WERI-Rb-1 (cell line): ENCODE measurements at regions not wholly inside any gene's neighbourhood (a gene's known extent, or its start where the extent isn't known, plus 50 kb on each side); places are given as distances from the start of the nearest gene placed in this dataset.
A peak's percentile ranks its signal among the peaks of the same experiment; 100 is the strongest.

Experiments used
- DNase-seq: peaks from one replicate; pipeline ENCODE4 v3.0.0-alpha.2; 2020
- H3K27ac ChIP-seq: fragments of 250-450 bp; sonication (Bioruptor Pico); 2 replicates; pipeline ENCODE4 v1.5.1; 2020; ENCODE audit warnings: mild to moderate bottlenecking, moderate library complexity
- H3K27me3 ChIP-seq: fragments of 250-450 bp; sonication (Bioruptor Pico); 2 replicates; pipeline ENCODE4 v1.5.1; 2021; ENCODE audit warnings: mild to moderate bottlenecking, low read depth, moderate library complexity; ENCODE audit not compliant: insufficient read depth, severe bottlenecking
- H3K36me3 ChIP-seq: fragments of 250-450 bp; sonication (Bioruptor Pico); 2 replicates; pipeline ENCODE4 v1.5.1; 2020; ENCODE audit warnings: mild to moderate bottlenecking, moderate library complexity
- H3K4me3 ChIP-seq: 2 replicates; pipeline ENCODE4 v1.5.1; 2011; ENCODE audit warnings: low read depth, mild to moderate bottlenecking, control low read depth, low read length
- H3K9me3 ChIP-seq: fragments of 250-450 bp; sonication (Bioruptor Pico); 2 replicates; pipeline ENCODE4 v1.5.1; 2021; ENCODE audit warnings: mild to moderate bottlenecking, moderate library complexity; ENCODE audit not compliant: severe bottlenecking
- CTCF ChIP-seq: IDR thresholded peaks from 2 replicates; pipeline ENCODE4 v1.5.1; 2011; ENCODE audit warnings: low read depth, mild to moderate bottlenecking, control low read depth, inconsistent platforms, low read length

DNA sequence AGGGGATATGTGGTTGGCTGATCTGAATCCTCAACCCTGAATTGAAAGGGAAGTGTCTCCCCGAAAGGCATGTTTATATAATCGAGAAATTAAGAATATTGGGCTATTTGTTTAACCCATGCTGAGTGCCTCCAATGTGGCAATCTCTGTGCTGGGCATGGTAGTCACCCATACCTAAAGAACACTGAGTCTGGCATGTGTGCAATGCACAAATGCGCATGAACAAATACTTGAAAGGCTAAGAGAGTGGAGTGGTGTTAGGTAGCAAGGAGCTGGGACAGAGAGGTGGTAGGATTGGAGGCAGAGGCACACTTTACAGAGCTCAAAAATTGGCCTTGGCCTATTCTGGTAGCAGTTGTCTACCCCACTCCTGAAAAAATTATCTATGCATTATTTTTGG lies 645.1 kb upstream of the FAM98A start:
- no peaks in the 10 kb centered on the region for H3K27me3 ChIP-seq
- no peak for DNase-seq
- H3K4me3 ChIP-seq: no peak overlapping the region
- no peak for TF ChIP-seq CTCF
- no peaks in the 10 kb centered on the region for H3K36me3 ChIP-seq
- H3K9me3 ChIP-seq: no peaks in the 10 kb centered on the region
- no peak overlapping the region for H3K27ac ChIP-seq

DNA sequence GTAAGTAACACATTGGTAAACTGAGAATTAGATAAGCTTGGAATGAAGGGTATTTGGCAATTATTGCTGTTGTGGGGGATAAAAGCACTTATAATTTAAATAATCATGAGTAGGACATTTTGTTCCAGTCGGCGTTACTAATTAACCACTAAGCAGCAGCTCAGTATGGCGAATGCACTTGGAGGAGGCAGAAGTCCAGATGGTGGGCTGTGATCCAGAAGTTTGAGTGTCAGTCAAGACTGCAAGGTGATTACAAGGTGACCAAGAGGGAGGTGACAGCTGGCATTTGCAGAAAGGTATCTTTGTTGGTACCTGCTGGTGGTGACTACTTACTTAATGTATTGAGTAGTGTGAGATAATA lies 643.6 kb upstream of the FAM98A start:
- Histone ChIP-seq H3K36me3 (no peaks in the 10 kb centered on the region), H3K9me3 (no peaks in the 10 kb centered on the region), H3K27ac (no peak overlapping the region), H3K27me3 (no peaks in the 10 kb centered on the region), H3K4me3 (no peak overlapping the region)
- TF ChIP-seq CTCF: no peak
- DNase-seq: peak; percentile 52

GRCh38 chr2:34241905-34242762 lies 643.0 kb upstream of the FAM98A start:
- H3K27ac ChIP-seq: no peak overlapping the region
- no peak for DNase-seq
- no peak overlapping the region for H3K4me3 ChIP-seq
- no peaks in the 10 kb centered on the region for H3K36me3 ChIP-seq
- TF ChIP-seq CTCF: no peak
- H3K9me3 ChIP-seq: peaks cover 2% of the 10 kb centered on the region
- H3K27me3 ChIP-seq: no peaks in the 10 kb centered on the region

- H3K27me3 ChIP-seq: no peaks in the 10 kb centered on the region
- H3K36me3 ChIP-seq: no peaks in the 10 kb centered on the region
- DNase-seq: no peak
- TF ChIP-seq CTCF: no peak
- H3K9me3 ChIP-seq: peaks cover 7% of the 10 kb centered on the region
- H3K27ac ChIP-seq: no peak overlapping the region
- H3K4me3 ChIP-seq: no peak overlapping the region
Observed at GRCh38 chr2:34239511-34239910, 640.4 kb upstream of the FAM98A start.

DNA sequence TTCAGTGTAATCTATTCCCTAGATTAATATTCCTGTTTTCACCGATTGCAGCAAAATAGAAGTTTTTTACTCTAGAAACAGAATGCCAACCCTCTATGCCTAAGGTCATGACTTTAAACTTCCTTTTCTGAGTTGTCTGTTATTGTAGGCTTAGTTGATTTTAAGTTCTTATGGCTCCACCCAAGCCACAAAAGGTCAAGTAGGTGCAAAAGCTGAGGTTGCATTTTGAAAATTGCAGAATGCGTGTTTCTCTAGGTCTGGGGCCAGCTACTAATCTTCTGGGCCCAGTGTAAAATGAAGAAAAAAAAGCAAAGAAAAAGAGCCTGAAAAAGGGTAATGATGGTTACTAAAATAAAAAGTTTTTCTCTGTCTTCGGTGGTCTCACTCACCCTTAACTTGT lies 635.7 kb upstream of the FAM98A start:
- H3K4me3 ChIP-seq: no peak overlapping the region
- TF ChIP-seq CTCF: no peak
- no peak for DNase-seq
- no peaks in the 10 kb centered on the region for H3K36me3 ChIP-seq
- H3K27me3 ChIP-seq: no peaks in the 10 kb centered on the region
- H3K27ac ChIP-seq: no peak overlapping the region
- peaks cover 7% of the 10 kb centered on the region for H3K9me3 ChIP-seq

DNA sequence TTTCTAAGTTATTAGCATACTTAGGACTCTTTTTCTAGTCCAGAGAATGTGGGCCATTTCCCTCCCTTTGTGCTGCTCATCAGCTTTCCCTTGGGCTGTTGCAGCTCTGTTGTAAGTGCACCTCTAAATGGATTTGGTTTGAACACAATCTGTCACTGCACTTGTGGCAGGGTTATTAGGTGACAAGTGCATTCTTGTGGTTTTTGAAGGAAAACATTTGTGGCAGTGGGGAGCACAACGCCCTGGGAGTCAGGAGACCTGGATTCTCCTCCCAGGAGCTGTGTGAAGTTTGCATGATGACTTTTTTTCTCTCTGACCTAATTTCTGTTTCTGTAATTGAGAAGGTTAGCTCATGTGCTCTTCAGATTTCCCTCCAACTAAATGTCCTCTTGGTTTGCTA lies 630.9 kb upstream of the FAM98A start:
- no peak for TF ChIP-seq CTCF
- peak; percentile 17 for DNase-seq
- Histone ChIP-seq H3K4me3 (no peak overlapping the region), H3K27me3 (no peaks in the 10 kb centered on the region), H3K36me3 (no peaks in the 10 kb centered on the region), H3K9me3 (no peaks in the 10 kb centered on the region), H3K27ac (no peak overlapping the region)
